Endothelial cell of umbilical vein (primary cell): ENCODE measurements at regions not wholly inside any gene's neighbourhood (a gene's known extent, or its start where the extent isn't known, plus 50 kb on each side); places are given as distances from the start of the nearest gene placed in this dataset.

Experiments used
- BruUV-seq: library from RNA; stranded (reverse); fragments of 400-500 nt; replicated peaks from 2 replicates; lab custom pipeline; 2021; lab: Mats Ljungman, UMichigan
- CTCF ChIA-PET: fragments of 300-600, 350-600 bp; sonication (Branson Sonifier 250); formaldehyde crosslinking; loops from one replicate; lab custom pipeline; 2021; ENCODE audit warnings: antibody characterized with exemption, inconsistent platforms; lab: Charles Lee
- POLR2A ChIA-PET: fragments of 300-600, 350-600 bp; sonication (Branson Sonifier 250); formaldehyde crosslinking; loops from one replicate; lab custom pipeline; 2021; ENCODE audit warnings: antibody characterized with exemption, inconsistent platforms; lab: Charles Lee
- DNase-seq: peaks from one replicate; pipeline ENCODE4 v3.0.0-alpha.2; 2011; ENCODE audit warnings: low read depth, low spot score
- FAIRE-seq: peaks from 2 replicates; lab custom pipeline; 2011; peaks lifted over from hg19 to GRCh38; lab: Jason Lieb, UNC
- H2AFZ ChIP-seq: 2 replicates; pipeline ENCODE4 v1.6.0; 2012; ENCODE audit warnings: low read depth, low read length, control low read depth, inconsistent platforms
- H3K27ac ChIP-seq: 2 replicates; pipeline ENCODE4 v1.5.1; 2011; ENCODE audit warnings: low read depth, mild to moderate bottlenecking, control low read depth, low read length, moderate library complexity; ENCODE audit not compliant: insufficient read depth
- H3K27me3 ChIP-seq, 2 experiments: 2 replicates each; pipeline versions ENCODE4 v1.6.0 to v1.6.1; 2011; ENCODE audit warnings: low read length in 2 of 2, mixed read lengths in 1 of 2; ENCODE audit not compliant: control insufficient read depth in 2 of 2, insufficient read depth in 2 of 2
- H3K36me3 ChIP-seq, 2 experiments: 2 replicates in 1 of 2; 3 replicates in 1 of 2; pipeline ENCODE4 v1.5.1; 2011; ENCODE audit warnings: low read length in 2 of 2, mild to moderate bottlenecking in 1 of 2, moderate library complexity in 1 of 2; ENCODE audit not compliant: control insufficient read depth in 2 of 2, insufficient read depth in 2 of 2; ENCODE audit errors: extremely low read depth in 1 of 2
- H3K4me1 ChIP-seq: 3 replicates; pipeline ENCODE4 v1.5.1; 2011; ENCODE audit warnings: mild to moderate bottlenecking, low read length; ENCODE audit not compliant: control insufficient read depth, insufficient read depth; ENCODE audit errors: extremely low read depth
- H3K4me2 ChIP-seq: 2 replicates; pipeline ENCODE4 v1.6.1; 2011; ENCODE audit warnings: low read length, control low read depth, mixed read lengths; ENCODE audit not compliant: insufficient read depth
- H3K4me3 ChIP-seq, 3 experiments: fragments of 200-600 bp in 1 of 3; sonication (generic), shearing (Covaris generic) in 1 of 3; replicated peaks in 1 of 3; 2 replicates each; pipeline ENCODE4 v1.5.1; 2011 to 2016; ENCODE audit warnings: control low read depth in 3 of 3, low read length in 3 of 3, mild to moderate bottlenecking in 2 of 3, inconsistent platforms in 1 of 3, low read depth in 1 of 3, moderate library complexity in 1 of 3; ENCODE audit not compliant: insufficient read depth in 1 of 3
- H3K79me2 ChIP-seq: 2 replicates; pipeline ENCODE4 v1.6.0; 2012; ENCODE audit warnings: low read length, inconsistent platforms; ENCODE audit not compliant: control insufficient read depth, insufficient read depth
- H3K9ac ChIP-seq: replicated peaks from 2 replicates; pipeline ENCODE3; 2011; ENCODE audit warnings: low read length, control low read depth; ENCODE audit not compliant: insufficient read depth; ENCODE audit errors: extremely low read depth
- H3K9me1 ChIP-seq: replicated peaks from 3 replicates; pipeline ENCODE4 v1.6.0; 2011; ENCODE audit warnings: mild to moderate bottlenecking, low read length; ENCODE audit not compliant: control insufficient read depth, insufficient read depth; ENCODE audit errors: extremely low read depth
- H3K9me3 ChIP-seq: replicated peaks from 2 replicates; pipeline ENCODE4 v1.5.1; 2012; ENCODE audit warnings: low read length, inconsistent platforms; ENCODE audit not compliant: control insufficient read depth, insufficient read depth
- H4K20me1 ChIP-seq: replicated peaks from 2 replicates; pipeline ENCODE3; 2011; ENCODE audit warnings: mild to moderate bottlenecking, low read length; ENCODE audit not compliant: control insufficient read depth, insufficient read depth; ENCODE audit errors: extremely low read depth
- EZH2 ChIP-seq: IDR thresholded peaks from 2 replicates; pipeline ENCODE4 v1.6.1; 2012; ENCODE audit warnings: borderline replicate concordance, low read depth, mild to moderate bottlenecking, moderate library complexity, low read length, inconsistent platforms; ENCODE audit not compliant: severe bottlenecking
- FOS ChIP-seq: IDR thresholded peaks from 2 replicates; pipeline ENCODE4 v1.6.1; 2011; ENCODE audit warnings: mild to moderate bottlenecking, low read length, moderate library complexity, borderline replicate concordance; ENCODE audit not compliant: insufficient read depth
- GATA2 ChIP-seq: IDR thresholded peaks from 2 replicates; pipeline ENCODE4 v1.7.0; 2011; ENCODE audit warnings: low read depth, mild to moderate bottlenecking, moderate library complexity, mixed read lengths, low read length; ENCODE audit not compliant: insufficient read length, insufficient read depth
- JUN ChIP-seq: IDR thresholded peaks from 2 replicates; pipeline ENCODE4 v1.6.1; 2011; ENCODE audit warnings: borderline replicate concordance, low read depth; ENCODE audit not compliant: insufficient read length, insufficient read depth
- MYC ChIP-seq: IDR thresholded peaks from one replicate; pipeline ENCODE4 v1.6.1; 2011; ENCODE audit warnings: mild to moderate bottlenecking, low read depth, low read length
- POLR2A ChIP-seq: IDR thresholded peaks from 2 replicates; pipeline ENCODE4 v1.6.1; 2012; ENCODE audit warnings: low read depth, mild to moderate bottlenecking, control low read depth, low read length
- POLR2AphosphoS5 ChIP-seq: IDR thresholded peaks from 2 replicates; pipeline ENCODE4 v1.6.1; 2012; ENCODE audit warnings: low read depth, mild to moderate bottlenecking, control low read depth, low read length, moderate library complexity; ENCODE audit not compliant: insufficient read depth
- dilution Hi-C: fragments of 300-500 bp; cut with MboI; formaldehyde crosslinking; loops from one replicate; pipeline ENCODE4 v1.15.0; 2019; ENCODE audit warnings: low sequenced_read_pairs; ENCODE audit not compliant: extremely low pct_ligation_motif_present
- intact Hi-C: fragments of 100-400 bp; cut with micrococcal nuclease; formaldehyde crosslinking; loops from one replicate; pipeline ENCODE4 v1.10.0; 2022
- TF ChIP-seq, protein P1 (sequence below): IDR thresholded peaks from 2 replicates; pipeline ENCODE4 v1.6.1; 2011; ENCODE audit not compliant: insufficient read depth, insufficient read length
- TF ChIP-seq, protein P2 (sequence below), 2 donors: IDR thresholded peaks; 1 replicate in 1 of 2; 2 replicates in 1 of 2; pipeline ENCODE4 v1.5.1; 2011; ENCODE audit warnings: low read length in 2 of 2, mild to moderate bottlenecking in 2 of 2, moderate library complexity in 2 of 2, control low read depth in 1 of 2, inconsistent platforms in 1 of 2, low read depth in 1 of 2; ENCODE audit not compliant: insufficient read depth in 1 of 2; ENCODE audit errors: extremely low read depth in 1 of 2

DNA sequence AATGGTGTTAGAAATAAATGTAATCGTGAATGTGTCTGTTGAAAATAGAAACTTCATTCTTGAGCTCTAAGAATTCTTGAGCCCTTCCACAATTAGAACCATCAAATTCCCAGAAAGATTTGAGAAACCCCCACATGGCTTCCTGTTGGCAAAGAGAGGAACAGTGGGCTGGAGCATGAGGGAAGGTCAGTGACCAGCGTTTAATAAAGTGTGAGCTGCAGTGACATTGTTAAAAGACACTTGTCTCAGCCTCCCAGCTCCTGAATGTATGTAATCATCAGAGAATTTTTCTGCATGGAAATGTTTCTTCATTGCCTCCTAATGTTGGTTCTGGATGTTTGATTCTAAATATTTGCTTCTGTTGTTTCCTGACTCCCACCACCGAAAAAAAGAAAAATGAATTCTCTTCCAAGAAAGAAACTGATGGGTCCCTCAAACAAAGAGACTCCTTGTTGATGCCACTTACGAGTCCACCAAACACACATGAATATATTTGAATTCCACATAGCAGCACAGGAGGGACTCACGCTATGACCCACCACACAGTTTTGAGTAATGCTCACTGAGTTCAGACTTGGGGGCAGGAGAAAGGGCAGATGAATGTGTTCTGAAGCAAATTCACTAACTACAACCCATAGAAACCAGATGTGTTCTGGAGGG is 225.1 kb upstream of the KLHL29 start:
- H2AFZ ChIP-seq, result no peak overlapping the region
- no peaks in the 10 kb centered on the region for H3K27me3 ChIP-seq
- no peak overlapping the region for H3K9ac ChIP-seq
- no peak overlapping the region for H3K27ac ChIP-seq
- H3K9me1 ChIP-seq, result no peaks in the 10 kb centered on the region
- intact Hi-C loops (no loop called here), dilution Hi-C loops (no loop called here)
- H3K9me3 ChIP-seq, result peaks cover 2% of the 10 kb centered on the region
- H4K20me1 ChIP-seq, result no peaks in the 10 kb centered on the region
- no TSS peak for BruUV-seq
- H3K79me2 ChIP-seq, result no peaks in the 10 kb centered on the region
- DNase-seq (no peak), FAIRE-seq (no peak)
- TF ChIP-seq JUN, result no peak
- TF ChIP-seq MYC, result no peak
- TF ChIP-seq EZH2, result no peak
- TF ChIP-seq GATA2, result no peak
- TF ChIP-seq, protein P1, sequence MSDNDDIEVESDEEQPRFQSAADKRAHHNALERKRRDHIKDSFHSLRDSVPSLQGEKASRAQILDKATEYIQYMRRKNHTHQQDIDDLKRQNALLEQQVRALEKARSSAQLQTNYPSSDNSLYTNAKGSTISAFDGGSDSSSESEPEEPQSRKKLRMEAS, result no peak
- no peak for TF ChIP-seq FOS
- TF ChIP-seq, protein P2, sequence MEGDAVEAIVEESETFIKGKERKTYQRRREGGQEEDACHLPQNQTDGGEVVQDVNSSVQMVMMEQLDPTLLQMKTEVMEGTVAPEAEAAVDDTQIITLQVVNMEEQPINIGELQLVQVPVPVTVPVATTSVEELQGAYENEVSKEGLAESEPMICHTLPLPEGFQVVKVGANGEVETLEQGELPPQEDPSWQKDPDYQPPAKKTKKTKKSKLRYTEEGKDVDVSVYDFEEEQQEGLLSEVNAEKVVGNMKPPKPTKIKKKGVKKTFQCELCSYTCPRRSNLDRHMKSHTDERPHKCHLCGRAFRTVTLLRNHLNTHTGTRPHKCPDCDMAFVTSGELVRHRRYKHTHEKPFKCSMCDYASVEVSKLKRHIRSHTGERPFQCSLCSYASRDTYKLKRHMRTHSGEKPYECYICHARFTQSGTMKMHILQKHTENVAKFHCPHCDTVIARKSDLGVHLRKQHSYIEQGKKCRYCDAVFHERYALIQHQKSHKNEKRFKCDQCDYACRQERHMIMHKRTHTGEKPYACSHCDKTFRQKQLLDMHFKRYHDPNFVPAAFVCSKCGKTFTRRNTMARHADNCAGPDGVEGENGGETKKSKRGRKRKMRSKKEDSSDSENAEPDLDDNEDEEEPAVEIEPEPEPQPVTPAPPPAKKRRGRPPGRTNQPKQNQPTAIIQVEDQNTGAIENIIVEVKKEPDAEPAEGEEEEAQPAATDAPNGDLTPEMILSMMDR (IDR thresholded peaks at IDR 0.05; ENCODE audit: extremely low read depth in 1 of 2, insufficient read depth in 1 of 2, low read depth in 1 of 2, low read length in 2 of 2), result no peak
- no peak for TF ChIP-seq POLR2AphosphoS5
- TF ChIP-seq POLR2A, result no peak
- no peak overlapping the region for H3K4me3 ChIP-seq
- H3K4me1 ChIP-seq, result no peaks in the 10 kb centered on the region
- H3K4me2 ChIP-seq, result no peak overlapping the region
- no peaks in the 10 kb centered on the region for H3K36me3 ChIP-seq
- CTCF ChIA-PET, result no interaction called here
- POLR2A ChIA-PET, result no interaction called here
